GM12878 (cell line): ENCODE measurements at regions not wholly inside any gene's neighbourhood (a gene's known extent, or its start where the extent isn't known, plus 50 kb on each side); places are given as distances from the start of the nearest gene placed in this dataset.

Experiments
- ATAC-seq: fragments of 200-7000 bp; cut with Tn5 transposase; 3 replicates; pipeline ENCODE4 v1.9.1; 2020; ENCODE audit warnings: mild to moderate bottlenecking, moderate library complexity
- BruUV-seq: library from RNA; stranded (reverse); fragments of 400-500 nt; replicated peaks from 2 replicates; lab custom pipeline; 2021; lab: Mats Ljungman, UMichigan
- CTCF ChIA-PET: fragments of 300-600 bp; sonication (Branson Sonifier 250); formaldehyde crosslinking; extraction: SDS; loops from one replicate; lab custom pipeline; 2021; ENCODE audit warnings: inconsistent platforms; lab: Yijun Ruan, JAX
- POLR2A ChIA-PET: fragments of 350-600 bp; formaldehyde crosslinking; extraction: SDS; loops from one replicate; lab custom pipeline; 2021; ENCODE audit warnings: inconsistent platforms; lab: Charles Lee
- RAD21 ChIA-PET: fragments of 300-600 bp; sonication (Branson Sonifier 250); formaldehyde crosslinking; loops from one replicate; lab custom pipeline; 2023; ENCODE audit warnings: antibody characterized with exemption; ENCODE audit not compliant: unreplicated experiment; lab: Charles Lee
- SMC1A ChIA-PET: fragments of 300-600 bp; sonication (Branson Sonifier 250); formaldehyde crosslinking; loops from one replicate; lab custom pipeline; 2023; ENCODE audit not compliant: unreplicated experiment, uncharacterized antibody; lab: Charles Lee
- DNase-seq: peaks from one replicate; pipeline ENCODE4 v3.0.0-alpha.2; 2011; ENCODE audit warnings: low read depth, low spot score
- FAIRE-seq: peaks from 3 replicates; lab custom pipeline; 2011; peaks lifted over from hg19 to GRCh38; lab: Jason Lieb, UNC
- H2AFZ ChIP-seq: 2 replicates; pipeline ENCODE4 v1.6.0; 2011; ENCODE audit warnings: low read depth, low read length, control low read depth; ENCODE audit not compliant: control insufficient read depth
- H3K27ac ChIP-seq: 2 replicates; pipeline ENCODE4 v1.5.1; 2011; ENCODE audit warnings: control low read depth; ENCODE audit not compliant: control insufficient read depth, insufficient read depth
- H3K27me3 ChIP-seq, 2 experiments: replicated peaks in 1 of 2; 2 replicates each; pipeline versions ENCODE4 v1.6.0 to v1.6.1; 2011; ENCODE audit warnings: low read length in 1 of 2; ENCODE audit not compliant: control insufficient read depth in 2 of 2, insufficient read depth in 2 of 2
- H3K36me3 ChIP-seq, 2 experiments: 2 replicates each; pipeline ENCODE4 v1.5.1; 2011; ENCODE audit warnings: low read length in 1 of 2; ENCODE audit not compliant: control insufficient read depth in 2 of 2, insufficient read depth in 2 of 2
- H3K4me1 ChIP-seq: 2 replicates; pipeline ENCODE4 v1.6.1; 2011; ENCODE audit warnings: mild to moderate bottlenecking, low read length, moderate library complexity, mixed read lengths; ENCODE audit not compliant: control insufficient read depth, insufficient read depth
- H3K4me2 ChIP-seq: 2 replicates; pipeline ENCODE4 v1.6.0; 2011; ENCODE audit warnings: control low read depth; ENCODE audit not compliant: control insufficient read depth, insufficient read depth
- H3K4me3 ChIP-seq: fragments of 200-600 bp; sonication (generic); 2 replicates; pipeline ENCODE4 v1.5.1; 2016
- H3K79me2 ChIP-seq: 2 replicates; pipeline ENCODE4 v1.6.0; 2011; ENCODE audit warnings: low read length; ENCODE audit not compliant: control insufficient read depth, insufficient read depth
- H3K9ac ChIP-seq: 2 replicates; pipeline ENCODE4 v1.8.0; 2011; ENCODE audit warnings: low read length, control low read depth, mixed read lengths; ENCODE audit not compliant: control insufficient read depth, insufficient read depth
- H3K9me3 ChIP-seq: replicated peaks from 3 replicates; pipeline ENCODE4 v1.5.1; 2011; ENCODE audit warnings: mild to moderate bottlenecking, low read length; ENCODE audit not compliant: control insufficient read depth, insufficient read depth
- H4K20me1 ChIP-seq: 2 replicates; pipeline ENCODE4 v1.6.0; 2011; ENCODE audit not compliant: control insufficient read depth, insufficient read depth
- ASH2L ChIP-seq: fragments of 300-600, 200-600 bp; sonication (generic); IDR thresholded peaks from 2 replicates; pipeline ENCODE4 v1.6.1; 2017; ENCODE audit warnings: low read depth, mild to moderate bottlenecking, borderline replicate concordance
- BMI1 ChIP-seq: fragments of 450-650 bp; IDR thresholded peaks from 2 replicates; pipeline ENCODE4 v1.6.1; 2016; ENCODE audit warnings: mild to moderate bottlenecking, moderate library complexity, borderline replicate concordance
- CEBPZ ChIP-seq: fragments of 150-350 bp; IDR thresholded peaks from 2 replicates; pipeline ENCODE4 v1.6.1; 2016; ENCODE audit warnings: low read depth, low read length
- CHD1 ChIP-seq: IDR thresholded peaks from 2 replicates; pipeline ENCODE4 v1.6.1; 2012; ENCODE audit warnings: low read depth, low read length, improper control_type of control experiment
- EED ChIP-seq: sonication (generic); IDR thresholded peaks from 2 replicates; pipeline ENCODE4 v1.6.1; 2016; ENCODE audit warnings: antibody characterized with exemption, low read depth
- KDM1A ChIP-seq: fragments of 200-600 bp; sonication (generic); IDR thresholded peaks from 2 replicates; pipeline ENCODE4 v1.6.1; 2016; ENCODE audit warnings: borderline replicate concordance
- PRDM15 ChIP-seq: fragments of 450-650 bp; formaldehyde crosslinking; IDR thresholded peaks from 2 replicates; pipeline ENCODE4 v1.4.0; 2020; ENCODE audit warnings: mild to moderate bottlenecking, moderate library complexity
- SUZ12 ChIP-seq: fragments of 200-600 bp; sonication (generic); IDR thresholded peaks from one replicate; pipeline ENCODE4 v1.6.1; 2018; ENCODE audit warnings: antibody characterized with exemption, mild to moderate bottlenecking; ENCODE audit not compliant: unreplicated experiment
- TAF1 ChIP-seq: IDR thresholded peaks from 2 replicates; pipeline ENCODE4 v1.6.1; 2011; ENCODE audit warnings: mild to moderate bottlenecking, low read depth, low read length, borderline replicate concordance
- ZBTB11 ChIP-seq: fragments of 450-650 bp; formaldehyde crosslinking; IDR thresholded peaks from 2 replicates; pipeline ENCODE4 v1.5.0; 2022; ENCODE audit warnings: mild to moderate bottlenecking, missing genetic modification characterization
- ZNF217 ChIP-seq: fragments of 450-650 bp; IDR thresholded peaks from 2 replicates; pipeline ENCODE4 v1.6.1; 2017; ENCODE audit warnings: antibody characterized with exemption, mild to moderate bottlenecking
- in situ Hi-C: fragments of 300-500 bp; cut with MboI; formaldehyde crosslinking; loops from 9 replicates; pipeline ENCODE4 v1.14.3; 2018; ENCODE audit warnings: mixed read lengths
- intact Hi-C: fragments of 100-400 bp; cut with micrococcal nuclease; formaldehyde crosslinking; loops from one replicate; pipeline ENCODE4 v1.14.2; 2022; ENCODE audit not compliant: unreplicated experiment
- TF ChIP-seq, protein P1 (sequence below): IDR thresholded peaks from 2 replicates; pipeline ENCODE4 v1.6.1; 2012; ENCODE audit warnings: low read length, inconsistent platforms

- no peak for TF ChIP-seq PRDM15
- TF ChIP-seq, protein P1, sequence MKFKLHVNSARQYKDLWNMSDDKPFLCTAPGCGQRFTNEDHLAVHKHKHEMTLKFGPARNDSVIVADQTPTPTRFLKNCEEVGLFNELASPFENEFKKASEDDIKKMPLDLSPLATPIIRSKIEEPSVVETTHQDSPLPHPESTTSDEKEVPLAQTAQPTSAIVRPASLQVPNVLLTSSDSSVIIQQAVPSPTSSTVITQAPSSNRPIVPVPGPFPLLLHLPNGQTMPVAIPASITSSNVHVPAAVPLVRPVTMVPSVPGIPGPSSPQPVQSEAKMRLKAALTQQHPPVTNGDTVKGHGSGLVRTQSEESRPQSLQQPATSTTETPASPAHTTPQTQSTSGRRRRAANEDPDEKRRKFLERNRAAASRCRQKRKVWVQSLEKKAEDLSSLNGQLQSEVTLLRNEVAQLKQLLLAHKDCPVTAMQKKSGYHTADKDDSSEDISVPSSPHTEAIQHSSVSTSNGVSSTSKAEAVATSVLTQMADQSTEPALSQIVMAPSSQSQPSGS = no peak
- no peak for TF ChIP-seq KDM1A
- no peak for TF ChIP-seq CHD1
- TF ChIP-seq EED = no peak
Observed at GRCh38 chr4:155107059-155107458, 101.4 kb upstream of the NPY2R start (continued).

- ATAC-seq (no peak), DNase-seq (no peak), FAIRE-seq (no peak)
- H4K20me1 ChIP-seq = no peaks in the 10 kb centered on the region
- no peak overlapping the region for H3K9ac ChIP-seq
- SMC1A ChIA-PET = interaction anchor here (1.4 kb wide), 1 partner anchor 8 kb away, joined by 5 read pairs; no protein-coding TSS in a partner anchor
- no peaks in the 10 kb centered on the region for H3K4me1 ChIP-seq
- intact Hi-C loops = no loop called here
- no peak overlapping the region for H3K27ac ChIP-seq
- H3K4me2 ChIP-seq = no peak overlapping the region
- no peaks in the 10 kb centered on the region for H3K79me2 ChIP-seq
- RAD21 ChIA-PET = no interaction called here
- H3K9me3 ChIP-seq = no peaks in the 10 kb centered on the region
- no peak overlapping the region for H3K4me3 ChIP-seq
- POLR2A ChIA-PET = no interaction called here
- BruUV-seq = no TSS peak
- in situ Hi-C loops = no loop called here
- H3K36me3 ChIP-seq = no peaks in the 10 kb centered on the region
- H2AFZ ChIP-seq = no peak overlapping the region
- H3K27me3 ChIP-seq = no peaks in the 10 kb centered on the region
- CTCF ChIA-PET = interaction anchor here (1.3 kb wide), 1 partner anchor 12 kb away, joined by 3 read pairs; no protein-coding TSS in a partner anchor
- TF ChIP-seq CEBPZ = no peak
- no peak for TF ChIP-seq ZBTB11 (CRISPR knock-in tag)
- TF ChIP-seq ASH2L = no peak
- no peak for TF ChIP-seq BMI1
- no peak for TF ChIP-seq TAF1
- TF ChIP-seq SUZ12 = no peak
- no peak for TF ChIP-seq ZNF217
Observed at GRCh38 chr4:155114790-155115189, 93.6 kb upstream of the NPY2R start.
